Bronchial epithelial cell (primary cell): ENCODE measurements at regions not wholly inside any gene's neighbourhood (a gene's known extent, or its start where the extent isn't known, plus 50 kb on each side); places are given as distances from the start of the nearest gene placed in this dataset.

Source experiments
- DNase-seq: peaks from one replicate; pipeline ENCODE4 v3.0.0-alpha.2; 2010; ENCODE audit warnings: low read depth
- FAIRE-seq: peaks from 2 replicates; lab custom pipeline; 2011; peaks lifted over from hg19 to GRCh38; lab: Jason Lieb, UNC
- H3K27me3 ChIP-seq: 2 replicates; pipeline ENCODE4 v1.5.1; 2011; ENCODE audit warnings: low read length; ENCODE audit not compliant: control insufficient read depth, insufficient read depth
- H3K36me3 ChIP-seq: 2 replicates; pipeline ENCODE4 v1.5.1; 2011; ENCODE audit warnings: low read length; ENCODE audit not compliant: control insufficient read depth, insufficient read depth
- H3K4me3 ChIP-seq: 2 replicates; pipeline ENCODE4 v1.5.1; 2011; ENCODE audit warnings: mild to moderate bottlenecking, low read depth, low read length, control low read depth
- CTCF ChIP-seq: IDR thresholded peaks from 2 replicates; pipeline ENCODE4 v1.5.1; 2011; ENCODE audit warnings: mild to moderate bottlenecking, moderate library complexity, low read length, control low read depth, inconsistent platforms; ENCODE audit not compliant: insufficient read depth, severe bottlenecking

- DNase-seq (peak; percentile 29), FAIRE-seq (no peak)
Observed at GRCh38 chr1:101526813-101527212, 290.0 kb downstream of the S1PR1 start.

GRCh38 chr1:101532377-101532776 is 295.6 kb downstream of the S1PR1 start:
- no peak for DNase-seq
- Histone ChIP-seq H3K36me3 (no peaks in the 10 kb centered on the region), H3K4me3 (no peak overlapping the region), H3K27me3 (no peaks in the 10 kb centered on the region)
- FAIRE-seq: no peak
- no peak for TF ChIP-seq CTCF

More at GRCh38 chr1:101526813-101527212, 290.0 kb downstream of the S1PR1 start:
- Histone ChIP-seq H3K27me3 (no peaks in the 10 kb centered on the region), H3K36me3 (no peaks in the 10 kb centered on the region), H3K4me3 (no peak overlapping the region)
- TF ChIP-seq CTCF: no peak

- Histone ChIP-seq H3K4me3 (no peak overlapping the region), H3K36me3 (no peaks in the 10 kb centered on the region), H3K27me3 (no peaks in the 10 kb centered on the region)
- FAIRE-seq (no peak), DNase-seq (no peak)
- TF ChIP-seq CTCF: no peak
Observed at GRCh38 chr1:101540161-101540560, 303.3 kb downstream of the S1PR1 start.

- H3K27me3 ChIP-seq: no peaks in the 10 kb centered on the region
- H3K4me3 ChIP-seq: no peak overlapping the region
- FAIRE-seq (no peak), DNase-seq (no peak)
- H3K36me3 ChIP-seq: no peaks in the 10 kb centered on the region
- TF ChIP-seq CTCF: no peak
Observed at GRCh38 chr1:101546885-101547284, 310.1 kb downstream of the S1PR1 start.

- TF ChIP-seq CTCF: no peak
- DNase-seq (no peak), FAIRE-seq (no peak)
- no peaks in the 10 kb centered on the region for H3K27me3 ChIP-seq
- H3K4me3 ChIP-seq: no peak overlapping the region
- no peaks in the 10 kb centered on the region for H3K36me3 ChIP-seq
Observed at GRCh38 chr1:101547357-101547756, 310.5 kb downstream of the S1PR1 start.

GRCh38 chr1:101548376-101548775 is 311.6 kb downstream of the S1PR1 start:
- no peaks in the 10 kb centered on the region for H3K27me3 ChIP-seq
- no peak for TF ChIP-seq CTCF
- FAIRE-seq: no peak
- DNase-seq: no peak
- H3K36me3 ChIP-seq: no peaks in the 10 kb centered on the region
- no peak overlapping the region for H3K4me3 ChIP-seq
